Sigmoid colon (tissue), 4 donors: ENCODE measurements at regions not wholly inside any gene's neighbourhood (a gene's known extent, or its start where the extent isn't known, plus 50 kb on each side); places are given as distances from the start of the nearest gene placed in this dataset.

ENCODE experiments used
- CTCF ChIP-seq, 4 experiments: fragments of 450-650 bp in 3 of 4; fragments of 200-600 bp in 1 of 4; IDR thresholded peaks; one replicate each; pipeline ENCODE4 v1.5.1; 2016 to 2019; ENCODE audit warnings: antibody characterized with exemption in 4 of 4, mild to moderate bottlenecking in 3 of 4, moderate library complexity in 2 of 4
- EP300 ChIP-seq, 4 donors: sonication (generic); formaldehyde crosslinking; IDR thresholded peaks; one replicate each; pipeline ENCODE4 v1.6.1; 2017; ENCODE audit warnings: antibody characterized with exemption in 4 of 4
- POLR2A ChIP-seq, 2 donors: fragments of 450-650 bp; IDR thresholded peaks; one replicate each; pipeline ENCODE4 v1.6.1; 2016; ENCODE audit warnings: antibody characterized with exemption in 2 of 2, mild to moderate bottlenecking in 2 of 2, moderate library complexity in 2 of 2

- TF ChIP-seq CTCF (IDR thresholded peaks at IDR 0.05) = no peak
- no peak for TF ChIP-seq POLR2A (IDR thresholded peaks at IDR 0.05)
- TF ChIP-seq EP300 (IDR thresholded peaks at IDR 0.05) = no peak
Observed at GRCh38 chr9:135332516-135332915, 147.1 kb upstream of the PPP1R26 start.
